TTC549 (cell line): ENCODE measurements at regions not wholly inside any gene's neighbourhood (a gene's known extent, or its start where the extent isn't known, plus 50 kb on each side); places are given as distances from the start of the nearest gene placed in this dataset.
"Not testable (repeated sequence)": the region's sequence is repeated elsewhere in the genome, so short reads cannot be mapped to it uniquely, and the experiment has no call there.

ENCODE experiments used
- FAIRE-seq: peaks from 2 replicates; lab custom pipeline; 2012; peaks lifted over from hg19 to GRCh38; lab: Jason Lieb, UNC

GRCh38 chr2:117519721-117520120 lies 294.8 kb upstream of the DDX18 start:
- no peak for FAIRE-seq

- no peak for FAIRE-seq
These were observed 291.2 kb upstream of the DDX18 start for GRCh38 chr2:117523267-117523666.

- no peak for FAIRE-seq
These were observed 290.7 kb upstream of the DDX18 start for GRCh38 chr2:117523711-117524238.

GRCh38 chr2:117536139-117536538 lies 278.4 kb upstream of the DDX18 start:
- no peak for FAIRE-seq

- FAIRE-seq = no peak
These were observed 277.5 kb upstream of the DDX18 start for GRCh38 chr2:117537032-117537431.

- no peak for FAIRE-seq
These were observed 262.6 kb upstream of the DDX18 start for GRCh38 chr2:117551858-117552257.

- no peak for FAIRE-seq
These were observed 261.0 kb upstream of the DDX18 start for GRCh38 chr2:117553448-117553847.

- no peak for FAIRE-seq
These were observed 258.5 kb upstream of the DDX18 start for GRCh38 chr2:117555965-117556364.

GRCh38 chr2:117557626-117558025 lies 256.9 kb upstream of the DDX18 start:
- no peak for FAIRE-seq

- FAIRE-seq = no peak
These were observed 251.8 kb upstream of the DDX18 start for GRCh38 chr2:117562654-117563053.

- no peak for FAIRE-seq
These were observed 242.7 kb upstream of the DDX18 start for GRCh38 chr2:117571590-117572349.

- no peak for FAIRE-seq
These were observed 227.2 kb upstream of the DDX18 start for GRCh38 chr2:117587310-117587709.

GRCh38 chr2:117603060-117603459 lies 211.4 kb upstream of the DDX18 start:
- no peak for FAIRE-seq

GRCh38 chr2:117603567-117603966 lies 210.9 kb upstream of the DDX18 start:
- no peak for FAIRE-seq

GRCh38 chr2:117607202-117607601 lies 207.3 kb upstream of the DDX18 start:
- FAIRE-seq = no peak

- no peak for FAIRE-seq
These were observed 201.4 kb upstream of the DDX18 start for GRCh38 chr2:117613101-117613500.

GRCh38 chr2:117614296-117614695 lies 200.2 kb upstream of the DDX18 start:
- no peak for FAIRE-seq

GRCh38 chr2:117614823-117615534 lies 199.5 kb upstream of the DDX18 start:
- FAIRE-seq = no peak

- no peak for FAIRE-seq
These were observed 195.9 kb upstream of the DDX18 start for GRCh38 chr2:117618607-117619006.

GRCh38 chr2:117621326-117621725 lies 193.2 kb upstream of the DDX18 start:
- no peak for FAIRE-seq

GRCh38 chr2:117623175-117623574 lies 191.3 kb upstream of the DDX18 start:
- not testable (repeated sequence) for FAIRE-seq

GRCh38 chr2:117631152-117631945 lies 183.1 kb upstream of the DDX18 start:
- FAIRE-seq = no peak

GRCh38 chr2:117635481-117635880 lies 179.0 kb upstream of the DDX18 start:
- no peak for FAIRE-seq
